ENCODE measurements at regions not wholly inside any gene's neighbourhood (a gene's known extent, or its start where the extent isn't known, plus 50 kb on each side); places are given as distances from the start of the nearest gene placed in this dataset.

DNA sequence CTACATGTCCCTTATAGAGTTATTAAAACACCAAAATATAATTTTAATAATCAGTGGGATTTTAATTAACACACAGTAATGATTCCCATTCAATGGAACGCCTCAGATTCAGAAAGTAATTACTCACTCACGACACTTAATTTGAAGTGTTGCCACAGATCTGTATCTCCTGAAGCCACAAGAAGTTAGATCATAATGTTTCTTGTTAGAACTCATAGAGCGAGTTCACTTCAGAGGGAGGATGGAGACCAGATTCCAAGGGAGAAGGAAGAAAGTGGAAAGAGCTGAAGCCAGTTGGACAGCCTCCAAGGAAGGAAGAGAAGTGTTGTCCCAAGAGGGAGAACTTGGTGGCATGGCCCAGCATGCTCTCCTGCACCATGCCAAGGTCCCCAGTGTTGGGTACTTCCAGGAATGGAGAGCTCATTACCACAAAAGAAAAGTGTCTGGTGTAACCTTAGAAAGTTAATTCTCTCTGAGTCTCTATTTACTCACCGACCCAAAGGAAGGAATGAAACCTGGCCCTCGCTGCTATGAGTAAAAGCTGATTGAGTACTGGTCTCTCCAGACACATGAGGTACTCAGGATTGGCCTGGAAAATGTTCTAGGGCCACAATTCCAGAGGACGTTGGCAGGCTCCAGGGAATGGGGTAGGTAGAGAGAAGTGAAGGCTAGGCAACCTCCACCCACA lies 305.4 kb downstream of the BCL11B start:
- H3K9me3 ChIP-seq (ENCODE audit: low read length): no peaks in the 10 kb centered on the region
- H3K4me3 ChIP-seq (replicated peaks in 1 of 3; ENCODE audit: insufficient read depth in 1 of 3, low read depth in 2 of 3, low read length in 3 of 3): no peak overlapping the region
- ATAC-seq (no peak), DNase-seq (ENCODE audit: low spot score) (no peak), FAIRE-seq (no peak)
- H3K27ac ChIP-seq (ENCODE audit: extremely low read length, insufficient read depth, low read length): no peak overlapping the region
- H4K20me1 ChIP-seq (ENCODE audit: insufficient read depth, low read length): no peaks in the 10 kb centered on the region
- TF ChIP-seq BORCS8-MEF2B (CRISPR knock-in tag; IDR thresholded peaks at IDR 0.05) (no peak), AGO1 (IDR thresholded peaks at IDR 0.05; ENCODE audit: low read depth, low read length, poor library complexity, severe bottlenecking) (no peak), ISX (CRISPR knock-in tag; conservative IDR thresholded peaks at IDR 0.05) (no peak), ZFP62 (CRISPR knock-in tag; IDR thresholded peaks at IDR 0.05) (no peak)
- H3K9ac ChIP-seq (ENCODE audit: insufficient read depth, low read depth, low read length): no peak overlapping the region
- H3K4me2 ChIP-seq (ENCODE audit: low read depth, low read length): no peak overlapping the region
- H3K36me3 ChIP-seq (replicated peaks in 1 of 2; ENCODE audit: control insufficient read depth in 1 of 2, insufficient read depth in 2 of 2, low read length in 2 of 2): no peaks in the 10 kb centered on the region
- H3K79me2 ChIP-seq (ENCODE audit: insufficient read depth, low read length): no peaks in the 10 kb centered on the region
- no TSS peak for BruUV-seq (replicated peaks)
- WGBS (ENCODE audit: low lambda C conversion rate): 3% methylated on average over 6 of the region's 6 CpGs
- in situ Hi-C loops (cut with HindIII; ENCODE audit: extremely low pct_ligation_motif_present, low pct_unique_long_range_greater_than_20kb): no loop called here
- no peaks in the 10 kb centered on the region for H3K4me1 ChIP-seq (ENCODE audit: insufficient read depth, low read length)
- CTCF ChIA-PET (ENCODE audit: low intra/inter-chr PET ratio, low total read pairs): no interaction called here
- POLR2A ChIA-PET: no interaction called here
- no peak overlapping the region for H2AFZ ChIP-seq (ENCODE audit: low read length)
- 0 out of 5 replicates have a peak, but pooled peaks cover 0 to 4% of the 10 kb centered on the region in 2 experiments for H3K27me3 ChIP-seq (ENCODE audit: control insufficient read depth in 1 of 2, insufficient read depth in 2 of 2, low read length in 2 of 2)
- intact Hi-C loops (cut with micrococcal nuclease; ENCODE audit: unreplicated experiment): no loop called here

DNA sequence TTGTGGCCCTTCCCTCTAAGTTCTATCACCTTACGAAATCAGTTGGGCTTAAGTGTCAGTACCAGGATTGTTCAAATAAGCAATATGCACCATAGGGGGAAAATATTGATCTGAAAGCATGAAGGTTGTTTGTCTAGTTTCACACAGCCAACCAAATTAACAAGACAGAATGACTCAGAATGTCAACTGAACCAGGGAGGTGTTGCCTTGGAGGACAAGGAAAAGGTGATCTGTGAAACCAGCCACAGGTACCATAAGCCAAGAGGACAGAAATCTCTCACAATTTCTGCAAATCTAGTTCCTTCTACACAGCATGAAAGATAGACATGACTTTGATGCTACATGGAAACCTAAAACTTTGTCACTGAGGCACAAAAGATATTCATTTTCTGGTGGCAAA lies 297.9 kb downstream of the BCL11B start:
- WGBS (ENCODE audit: low lambda C conversion rate): 0% methylated on average over 1 of the region's 1 CpG
- intact Hi-C loops (cut with micrococcal nuclease; ENCODE audit: unreplicated experiment) (no loop called here), in situ Hi-C loops (cut with HindIII; ENCODE audit: extremely low pct_ligation_motif_present, low pct_unique_long_range_greater_than_20kb) (no loop called here)
- no peak overlapping the region for H3K9ac ChIP-seq (ENCODE audit: insufficient read depth, low read depth, low read length)
- H3K36me3 ChIP-seq (replicated peaks in 1 of 2; ENCODE audit: control insufficient read depth in 1 of 2, insufficient read depth in 2 of 2, low read length in 2 of 2): no peaks in the 10 kb centered on the region
- no peak for FAIRE-seq
- H3K9me3 ChIP-seq (ENCODE audit: low read length): no peaks in the 10 kb centered on the region
- H3K27ac ChIP-seq (ENCODE audit: extremely low read length, insufficient read depth, low read length): no peak overlapping the region
- H3K4me1 ChIP-seq (ENCODE audit: insufficient read depth, low read length): no peaks in the 10 kb centered on the region
- no peak for DNase-seq (ENCODE audit: low spot score)
- no peak overlapping the region for H3K4me3 ChIP-seq (replicated peaks in 1 of 3; ENCODE audit: insufficient read depth in 1 of 3, low read depth in 2 of 3, low read length in 3 of 3)
- no peaks in the 10 kb centered on the region for H3K79me2 ChIP-seq (ENCODE audit: insufficient read depth, low read length)
- ChIA-PET POLR2A (no interaction called here), CTCF (ENCODE audit: low intra/inter-chr PET ratio, low total read pairs) (no interaction called here)
- no peaks in the 10 kb centered on the region for H4K20me1 ChIP-seq (ENCODE audit: insufficient read depth, low read length)
- TF ChIP-seq ASH2L (IDR thresholded peaks at IDR 0.05; ENCODE audit: insufficient read length, low read depth, low read length): no peak
- TF ChIP-seq, protein P1, sequence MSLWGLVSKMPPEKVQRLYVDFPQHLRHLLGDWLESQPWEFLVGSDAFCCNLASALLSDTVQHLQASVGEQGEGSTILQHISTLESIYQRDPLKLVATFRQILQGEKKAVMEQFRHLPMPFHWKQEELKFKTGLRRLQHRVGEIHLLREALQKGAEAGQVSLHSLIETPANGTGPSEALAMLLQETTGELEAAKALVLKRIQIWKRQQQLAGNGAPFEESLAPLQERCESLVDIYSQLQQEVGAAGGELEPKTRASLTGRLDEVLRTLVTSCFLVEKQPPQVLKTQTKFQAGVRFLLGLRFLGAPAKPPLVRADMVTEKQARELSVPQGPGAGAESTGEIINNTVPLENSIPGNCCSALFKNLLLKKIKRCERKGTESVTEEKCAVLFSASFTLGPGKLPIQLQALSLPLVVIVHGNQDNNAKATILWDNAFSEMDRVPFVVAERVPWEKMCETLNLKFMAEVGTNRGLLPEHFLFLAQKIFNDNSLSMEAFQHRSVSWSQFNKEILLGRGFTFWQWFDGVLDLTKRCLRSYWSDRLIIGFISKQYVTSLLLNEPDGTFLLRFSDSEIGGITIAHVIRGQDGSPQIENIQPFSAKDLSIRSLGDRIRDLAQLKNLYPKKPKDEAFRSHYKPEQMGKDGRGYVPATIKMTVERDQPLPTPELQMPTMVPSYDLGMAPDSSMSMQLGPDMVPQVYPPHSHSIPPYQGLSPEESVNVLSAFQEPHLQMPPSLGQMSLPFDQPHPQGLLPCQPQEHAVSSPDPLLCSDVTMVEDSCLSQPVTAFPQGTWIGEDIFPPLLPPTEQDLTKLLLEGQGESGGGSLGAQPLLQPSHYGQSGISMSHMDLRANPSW (CRISPR knock-in tag; IDR thresholded peaks at IDR 0.05; ENCODE audit: borderline replicate concordance): no peak
- TF ChIP-seq NPAS2 (CRISPR knock-in tag; IDR thresholded peaks at IDR 0.05; ENCODE audit: borderline replicate concordance): no peak
- TF ChIP-seq, protein P2, sequence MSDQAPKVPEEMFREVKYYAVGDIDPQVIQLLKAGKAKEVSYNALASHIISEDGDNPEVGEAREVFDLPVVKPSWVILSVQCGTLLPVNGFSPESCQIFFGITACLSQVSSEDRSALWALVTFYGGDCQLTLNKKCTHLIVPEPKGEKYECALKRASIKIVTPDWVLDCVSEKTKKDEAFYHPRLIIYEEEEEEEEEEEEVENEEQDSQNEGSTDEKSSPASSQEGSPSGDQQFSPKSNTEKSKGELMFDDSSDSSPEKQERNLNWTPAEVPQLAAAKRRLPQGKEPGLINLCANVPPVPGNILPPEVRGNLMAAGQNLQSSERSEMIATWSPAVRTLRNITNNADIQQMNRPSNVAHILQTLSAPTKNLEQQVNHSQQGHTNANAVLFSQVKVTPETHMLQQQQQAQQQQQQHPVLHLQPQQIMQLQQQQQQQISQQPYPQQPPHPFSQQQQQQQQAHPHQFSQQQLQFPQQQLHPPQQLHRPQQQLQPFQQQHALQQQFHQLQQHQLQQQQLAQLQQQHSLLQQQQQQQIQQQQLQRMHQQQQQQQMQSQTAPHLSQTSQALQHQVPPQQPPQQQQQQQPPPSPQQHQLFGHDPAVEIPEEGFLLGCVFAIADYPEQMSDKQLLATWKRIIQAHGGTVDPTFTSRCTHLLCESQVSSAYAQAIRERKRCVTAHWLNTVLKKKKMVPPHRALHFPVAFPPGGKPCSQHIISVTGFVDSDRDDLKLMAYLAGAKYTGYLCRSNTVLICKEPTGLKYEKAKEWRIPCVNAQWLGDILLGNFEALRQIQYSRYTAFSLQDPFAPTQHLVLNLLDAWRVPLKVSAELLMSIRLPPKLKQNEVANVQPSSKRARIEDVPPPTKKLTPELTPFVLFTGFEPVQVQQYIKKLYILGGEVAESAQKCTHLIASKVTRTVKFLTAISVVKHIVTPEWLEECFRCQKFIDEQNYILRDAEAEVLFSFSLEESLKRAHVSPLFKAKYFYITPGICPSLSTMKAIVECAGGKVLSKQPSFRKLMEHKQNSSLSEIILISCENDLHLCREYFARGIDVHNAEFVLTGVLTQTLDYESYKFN (CRISPR knock-in tag; conservative IDR thresholded peaks at IDR 0.05): no peak
- TF ChIP-seq ZNF652 (CRISPR knock-in tag; IDR thresholded peaks at IDR 0.05; ENCODE audit: borderline replicate concordance, low read depth): no peak
- TF ChIP-seq U2AF2 (IDR thresholded peaks at IDR 0.05; ENCODE audit: low read depth, low read length): no peak
- TF ChIP-seq CBX5 (CRISPR knock-in tag; IDR thresholded peaks at IDR 0.05; ENCODE audit: borderline replicate concordance): no peak
- TF ChIP-seq KLF16 (CRISPR knock-in tag; IDR thresholded peaks at IDR 0.05): no peak
- H3K4me2 ChIP-seq (ENCODE audit: low read depth, low read length): no peak overlapping the region
- no peaks in the 10 kb centered on the region for H3K27me3 ChIP-seq (ENCODE audit: control insufficient read depth in 1 of 2, insufficient read depth in 2 of 2, low read length in 2 of 2)
- BruUV-seq (replicated peaks): no TSS peak
- H2AFZ ChIP-seq (ENCODE audit: low read length): no peak overlapping the region
- no peak for ATAC-seq

All from HepG2 (cell line).